ENCODE measurements at regions not wholly inside any gene's neighbourhood (a gene's known extent, or its start where the extent isn't known, plus 50 kb on each side); places are given as distances from the start of the nearest gene placed in this dataset.

DNA sequence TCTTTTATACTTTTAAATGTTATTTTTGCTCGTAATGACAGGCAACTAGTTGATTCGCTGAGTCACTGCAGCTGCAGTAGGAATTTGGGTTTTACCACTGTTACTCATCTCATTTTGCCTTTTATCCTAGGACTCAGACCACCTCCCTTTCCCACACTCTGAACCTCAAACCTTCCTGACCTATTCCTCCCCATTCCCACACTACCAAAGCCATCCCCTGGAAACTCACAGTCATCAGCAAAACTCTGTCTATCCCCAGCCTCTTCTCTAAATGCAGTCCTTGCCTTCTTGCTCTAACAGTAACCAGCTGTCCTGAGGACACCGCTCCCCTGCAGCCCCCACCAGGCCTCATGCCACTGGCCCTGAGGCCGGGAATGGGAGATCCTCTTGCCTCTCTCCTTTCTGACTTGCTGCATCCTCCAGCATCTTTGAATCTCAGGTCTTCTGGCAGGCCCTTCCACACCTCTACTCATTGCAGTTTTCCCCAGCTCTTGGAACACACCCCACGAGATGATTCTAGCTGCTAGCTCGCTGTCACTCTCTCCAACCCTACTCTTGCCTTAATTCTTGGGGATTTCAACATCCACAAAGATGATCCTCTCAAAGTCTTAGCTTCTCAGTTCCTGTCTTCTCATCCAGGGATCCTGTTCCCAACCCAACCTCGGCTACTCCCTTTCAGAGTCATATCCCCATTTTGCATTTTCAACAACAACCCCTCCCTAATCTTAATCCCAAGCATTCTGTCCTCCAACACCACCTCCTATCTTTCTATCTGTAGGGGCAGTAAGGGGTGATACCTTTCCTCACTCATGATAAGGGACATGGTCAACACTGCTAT is 55.9 kb upstream of the C3orf80 start:
- 0 out of 2 replicates have a peak overlapping the region, but pooled peaks have one; percentile 1 for H3K27ac ChIP-seq (ENCODE audit: insufficient read depth, low read length)
- H2AK5ac ChIP-seq (ENCODE audit: low read depth, low read length) = 0 out of 2 replicates have a peak overlapping the region, but pooled peaks have one; percentile 23
- H2AK9ac ChIP-seq (replicated peaks; ENCODE audit: low read depth, low read length, poor library complexity) = peak overlapping the region; percentile 31
- H3K56ac ChIP-seq (ENCODE audit: extremely low read depth, insufficient read depth, low read length) = no peak overlapping the region
- H3K36me3 ChIP-seq (ENCODE audit: control insufficient read depth, insufficient read depth, low read length) = no peaks in the 10 kb centered on the region
- no peaks in the 10 kb centered on the region for H3K9me3 ChIP-seq (ENCODE audit: control insufficient read depth, insufficient read depth, low read length)
- peak overlapping the region; percentile 50 for H3K4ac ChIP-seq (ENCODE audit: low read depth, low read length)
- no peak overlapping the region for H3K4me3 ChIP-seq (ENCODE audit: insufficient read depth, low read depth, low read length)
- H2BK20ac ChIP-seq (ENCODE audit: low read depth, low read length) = peak overlapping the region; percentile 56
- no peaks in the 10 kb centered on the region; a peak in 1 of 4 replicates for H3K79me1 ChIP-seq (ENCODE audit: low read depth in 1 of 2, low read length in 2 of 2)
- no peaks in the 10 kb centered on the region for H4K20me1 ChIP-seq (ENCODE audit: insufficient read depth, low read length)
- peak overlapping the region in 1 of 2 experiments; percentile 29; a peak in 1 of 4 replicates for H4K8ac ChIP-seq (ENCODE audit: low read depth in 2 of 2, low read length in 2 of 2)
- ChIA-PET POLR2A (ENCODE audit: unreplicated experiment) (no interaction called here), CTCF (interaction anchor here (0.6 kb wide), 1 partner anchor 258 kb away, joined by 3 read pairs; no protein-coding TSS in a partner anchor)
- H3K9me1 ChIP-seq (ENCODE audit: insufficient read depth, low read length) = peaks cover 5% of the 10 kb centered on the region; the same call in 1 of the 2 replicates
- 93% methylated on average over 2 of the region's 7 CpGs; no CpG with 5 or more reads in 1 of the 2 experiments for WGBS, 2 experiments (ENCODE audit: extremely low coverage in 2 of 2, insufficient read length in 1 of 2)
- intact Hi-C loops (cut with micrococcal nuclease) = no loop called here
- peak overlapping the region; percentile 40; the same call in 1 of the 2 replicates for H3K14ac ChIP-seq (replicated peaks; ENCODE audit: low read depth, low read length)
- no peaks in the 10 kb centered on the region for H3K27me3 ChIP-seq (ENCODE audit: control insufficient read depth, insufficient read depth, low read length)
- peak overlapping the region; percentile 65 for H2AFZ ChIP-seq (replicated peaks; ENCODE audit: low read length, poor library complexity)
- peaks cover 5% of the 10 kb centered on the region; the same call in 1 of the 2 replicates for H3K4me1 ChIP-seq (ENCODE audit: control insufficient read depth, insufficient read depth, low read length)
- H3K9ac ChIP-seq (ENCODE audit: low read depth, low read length) = no peak overlapping the region
- 0 out of 2 replicates have a peak overlapping the region, but pooled peaks have one; percentile 25 for H3K23ac ChIP-seq (ENCODE audit: low read depth, low read length)
- DNase-seq (peak; percentile 95), ATAC-seq (ENCODE audit: low read depth) (peak; percentile 84)
- no peak overlapping the region for H2BK5ac ChIP-seq (ENCODE audit: low read depth, low read length, poor library complexity, severe bottlenecking)
- dilution Hi-C loops (cut with HindIII; ENCODE audit: low sequenced_read_pairs, unreplicated experiment) = no loop called here
- no TSS peak for BruUV-seq (replicated peaks)
- H3K18ac ChIP-seq (ENCODE audit: low read depth, low read length) = no peak overlapping the region
- no peak for TF ChIP-seq BHLHE40 (IDR thresholded peaks at IDR 0.05; ENCODE audit: low read depth, low read length)
- TF ChIP-seq RCOR1 (IDR thresholded peaks at IDR 0.05; ENCODE audit: insufficient replicate concordance, low read length) = no peak
- TF ChIP-seq, protein P1, sequence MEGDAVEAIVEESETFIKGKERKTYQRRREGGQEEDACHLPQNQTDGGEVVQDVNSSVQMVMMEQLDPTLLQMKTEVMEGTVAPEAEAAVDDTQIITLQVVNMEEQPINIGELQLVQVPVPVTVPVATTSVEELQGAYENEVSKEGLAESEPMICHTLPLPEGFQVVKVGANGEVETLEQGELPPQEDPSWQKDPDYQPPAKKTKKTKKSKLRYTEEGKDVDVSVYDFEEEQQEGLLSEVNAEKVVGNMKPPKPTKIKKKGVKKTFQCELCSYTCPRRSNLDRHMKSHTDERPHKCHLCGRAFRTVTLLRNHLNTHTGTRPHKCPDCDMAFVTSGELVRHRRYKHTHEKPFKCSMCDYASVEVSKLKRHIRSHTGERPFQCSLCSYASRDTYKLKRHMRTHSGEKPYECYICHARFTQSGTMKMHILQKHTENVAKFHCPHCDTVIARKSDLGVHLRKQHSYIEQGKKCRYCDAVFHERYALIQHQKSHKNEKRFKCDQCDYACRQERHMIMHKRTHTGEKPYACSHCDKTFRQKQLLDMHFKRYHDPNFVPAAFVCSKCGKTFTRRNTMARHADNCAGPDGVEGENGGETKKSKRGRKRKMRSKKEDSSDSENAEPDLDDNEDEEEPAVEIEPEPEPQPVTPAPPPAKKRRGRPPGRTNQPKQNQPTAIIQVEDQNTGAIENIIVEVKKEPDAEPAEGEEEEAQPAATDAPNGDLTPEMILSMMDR (conservative IDR thresholded peaks at IDR 0.05; ENCODE audit: low read depth, low read length) = no peak
- no peak for TF ChIP-seq MAZ (IDR thresholded peaks at IDR 0.05; ENCODE audit: borderline replicate concordance, low read depth, low read length)
- TF ChIP-seq RAD21 (IDR thresholded peaks at IDR 0.05; ENCODE audit: low read length) = no peak; the same call in 1 of the 2 replicates
- TF ChIP-seq POLR2A (IDR thresholded peaks at IDR 0.05; ENCODE audit: low read depth, low read length) = no peak
- peak; percentile 72 for TF ChIP-seq FOS (IDR thresholded peaks at IDR 0.05; ENCODE audit: low read depth, low read length)
- no peak for TF ChIP-seq CEBPB (IDR thresholded peaks at IDR 0.05; ENCODE audit: low read depth, low read length)
- TF ChIP-seq NFE2L2 (IDR thresholded peaks at IDR 0.05; ENCODE audit: low read depth, low read length) = peak; percentile 96
- no peak for TF ChIP-seq MXI1 (IDR thresholded peaks at IDR 0.05; ENCODE audit: borderline replicate concordance, low read depth, low read length)
- TF ChIP-seq, protein P2, sequence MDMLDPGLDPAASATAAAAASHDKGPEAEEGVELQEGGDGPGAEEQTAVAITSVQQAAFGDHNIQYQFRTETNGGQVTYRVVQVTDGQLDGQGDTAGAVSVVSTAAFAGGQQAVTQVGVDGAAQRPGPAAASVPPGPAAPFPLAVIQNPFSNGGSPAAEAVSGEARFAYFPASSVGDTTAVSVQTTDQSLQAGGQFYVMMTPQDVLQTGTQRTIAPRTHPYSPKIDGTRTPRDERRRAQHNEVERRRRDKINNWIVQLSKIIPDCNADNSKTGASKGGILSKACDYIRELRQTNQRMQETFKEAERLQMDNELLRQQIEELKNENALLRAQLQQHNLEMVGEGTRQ (IDR thresholded peaks at IDR 0.05; ENCODE audit: low read depth, low read length) = no peak
- TF ChIP-seq RFX5 (IDR thresholded peaks at IDR 0.05; ENCODE audit: low read depth, low read length) = no peak
- peak; percentile 70 for TF ChIP-seq MAFK (IDR thresholded peaks at IDR 0.05; ENCODE audit: low read depth, low read length)
- 0 out of 2 replicates have a peak, but pooled peaks have one; percentile 2 for TF ChIP-seq SMC3 (IDR thresholded peaks at IDR 0.05; ENCODE audit: low read depth, low read length)
- H4K5ac ChIP-seq (ENCODE audit: low read depth, low read length) = no peak overlapping the region
- H2BK120ac ChIP-seq (ENCODE audit: low read depth, low read length) = peak overlapping the region; percentile 76
- H2BK15ac ChIP-seq (ENCODE audit: low read depth, low read length) = peak overlapping the region; percentile 33; the same call in 1 of the 3 replicates
- peak overlapping the region; percentile 39 for H4K91ac ChIP-seq (ENCODE audit: insufficient read depth, low read depth, low read length)
- H3K4me2 ChIP-seq (ENCODE audit: low read depth, low read length) = no peak overlapping the region; the same call in 1 of the 2 replicates
- in situ Hi-C loops (cut with MboI; ENCODE audit: low sequenced_read_pairs) = loop anchor here (10.0 to 25.0 kb wide), 2 partner anchors 245 to 282 kb away; no protein-coding TSS in a partner anchor

All from IMR-90 (cell line).